ENCODE measurements at regions not wholly inside any gene's neighbourhood (a gene's known extent, or its start where the extent isn't known, plus 50 kb on each side); places are given as distances from the start of the nearest gene placed in this dataset.

GRCh38 chr16:85413691-85414663 is 199.1 kb upstream of the GSE1 start:
- H3K27me3 ChIP-seq (ENCODE audit: control insufficient read depth in 3 of 3, insufficient read depth in 3 of 3, low read length in 2 of 3) = no peaks in the 10 kb centered on the region
- no peak for ATAC-seq (ENCODE audit: insufficient read depth, low FRiP score)
- TF ChIP-seq CTCF (IDR thresholded peaks at IDR 0.05; ENCODE audit: control extremely low read depth, extremely low read depth) = no peak
- WGBS, 2 donors = 92 to 97% methylated on average over 14 of the region's 14 CpGs
- peaks cover 0 to 3% (median 0%) of the 10 kb centered on the region in 4 donors for H3K36me3 ChIP-seq (ENCODE audit: control insufficient read depth in 4 of 4, insufficient read depth in 4 of 4, low read length in 4 of 4)
- H3K9me3 ChIP-seq (ENCODE audit: control insufficient read depth in 4 of 4, insufficient read depth in 3 of 4, low read length in 3 of 4) = no peaks in the 10 kb centered on the region
- H3K27ac ChIP-seq (ENCODE audit: low read depth in 1 of 2, low read length in 1 of 2) = no peak overlapping the region
- no peak for DNase-seq
- H3K4me3 ChIP-seq = no peak overlapping the region
- H3K4me1 ChIP-seq (ENCODE audit: control insufficient read depth in 5 of 5, insufficient read depth in 5 of 5, low read length in 5 of 5) = peaks cover 0 to 21% (median 3%) of the 10 kb centered on the region in 5 donors
- H3K9ac ChIP-seq (ENCODE audit: insufficient read depth in 1 of 2, low read length in 2 of 2) = no peak overlapping the region

DNA sequence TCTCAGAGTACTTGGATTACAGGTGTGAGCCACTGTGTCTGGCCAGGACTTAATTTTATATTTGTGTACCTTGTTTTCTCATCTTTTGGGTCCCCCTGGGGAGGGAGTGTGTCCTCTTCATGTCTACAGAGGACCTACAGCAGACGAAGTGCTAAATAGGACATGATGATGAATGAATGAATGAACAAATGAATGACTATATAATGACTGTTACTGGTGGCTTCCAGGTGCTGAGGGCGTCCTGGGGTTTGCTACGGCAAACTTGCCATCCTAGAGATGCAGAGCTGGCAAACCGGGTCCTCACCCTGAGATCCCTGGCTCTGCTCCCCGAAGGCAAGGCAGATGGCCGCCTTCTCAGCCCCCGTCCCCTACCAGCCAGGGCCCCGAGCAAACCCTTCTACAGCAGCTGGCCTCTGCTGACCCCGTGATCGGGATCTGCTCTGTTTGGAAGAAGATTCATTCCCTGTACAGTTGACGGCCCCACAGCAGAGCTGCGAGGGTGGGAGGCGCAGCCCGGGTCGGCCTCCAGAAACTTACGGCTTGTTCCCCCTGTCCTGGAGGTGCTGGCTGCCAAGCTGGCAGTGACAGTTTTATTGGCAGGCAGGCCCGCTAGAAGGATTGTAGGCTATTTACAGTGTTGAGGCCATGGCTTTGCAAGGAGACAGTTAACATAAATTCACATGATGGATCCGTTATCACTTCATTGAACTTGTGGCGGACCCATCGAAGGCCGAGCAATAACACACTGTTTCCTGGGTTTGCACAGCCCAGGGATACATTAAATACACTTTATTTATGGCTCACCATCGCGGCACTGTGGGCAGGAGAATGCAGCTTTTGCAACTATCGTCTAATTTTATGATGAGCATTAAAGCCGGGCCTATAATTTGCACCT is 197.7 kb upstream of the GSE1 start:
- ATAC-seq (ENCODE audit: insufficient read depth, low FRiP score) (no peak), DNase-seq (peak; percentile 79 to 89 (median 85))
- no peak for TF ChIP-seq CTCF (IDR thresholded peaks at IDR 0.05; ENCODE audit: control extremely low read depth, extremely low read depth)
- WGBS, 2 donors = 78 to 84% methylated on average over 25 of the region's 25 CpGs
- Histone ChIP-seq H3K4me3 (no peak overlapping the region), H3K9me3 (ENCODE audit: control insufficient read depth in 4 of 4, insufficient read depth in 3 of 4, low read length in 3 of 4) (no peaks in the 10 kb centered on the region), H3K27ac (ENCODE audit: low read depth in 1 of 2, low read length in 1 of 2) (no peak overlapping the region), H3K4me1 (ENCODE audit: control insufficient read depth in 5 of 5, insufficient read depth in 5 of 5, low read length in 5 of 5) (peaks cover 0 to 21% (median 3%) of the 10 kb centered on the region in 5 donors), H3K9ac (ENCODE audit: insufficient read depth in 1 of 2, low read length in 2 of 2) (no peak overlapping the region), H3K36me3 (ENCODE audit: control insufficient read depth in 4 of 4, insufficient read depth in 4 of 4, low read length in 4 of 4) (peaks cover 0 to 3% (median 0%) of the 10 kb centered on the region in 4 donors), H3K27me3 (ENCODE audit: control insufficient read depth in 3 of 3, insufficient read depth in 3 of 3, low read length in 2 of 3) (no peaks in the 10 kb centered on the region)

GRCh38 chr16:85416228-85417109 is 196.7 kb upstream of the GSE1 start:
- no peak overlapping the region for H3K4me3 ChIP-seq
- no peak overlapping the region for H3K27ac ChIP-seq (ENCODE audit: low read depth in 1 of 2, low read length in 1 of 2)
- peak; percentile 16 for TF ChIP-seq CTCF (IDR thresholded peaks at IDR 0.05; ENCODE audit: control extremely low read depth, extremely low read depth)
- H3K27me3 ChIP-seq (ENCODE audit: control insufficient read depth in 3 of 3, insufficient read depth in 3 of 3, low read length in 2 of 3) = no peaks in the 10 kb centered on the region
- peak; percentile 48 to 80 (median 69) for DNase-seq
- peaks cover 0 to 27% (median 3%) of the 10 kb centered on the region in 5 donors for H3K4me1 ChIP-seq (ENCODE audit: control insufficient read depth in 5 of 5, insufficient read depth in 5 of 5, low read length in 5 of 5)
- peaks cover 0 to 3% (median 0%) of the 10 kb centered on the region in 4 donors for H3K36me3 ChIP-seq (ENCODE audit: control insufficient read depth in 4 of 4, insufficient read depth in 4 of 4, low read length in 4 of 4)
- H3K9me3 ChIP-seq (ENCODE audit: control insufficient read depth in 4 of 4, insufficient read depth in 3 of 4, low read length in 3 of 4) = no peaks in the 10 kb centered on the region
- no peak overlapping the region for H3K9ac ChIP-seq (ENCODE audit: insufficient read depth in 1 of 2, low read length in 2 of 2)
- 41 to 54% methylated on average over 24 of the region's 24 CpGs for WGBS, 2 donors
- peak; percentile 50 for ATAC-seq (ENCODE audit: insufficient read depth, low FRiP score)
